LNCAP (cell line): ENCODE measurements at regions not wholly inside any gene's neighbourhood (a gene's known extent, or its start where the extent isn't known, plus 50 kb on each side); places are given as distances from the start of the nearest gene placed in this dataset.

Experiments used
- CTCF ChIP-seq: fragments of 450-650 bp; IDR thresholded peaks from 2 replicates; pipeline ENCODE4 v1.5.1; 2017; ENCODE audit warnings: mild to moderate bottlenecking

DNA sequence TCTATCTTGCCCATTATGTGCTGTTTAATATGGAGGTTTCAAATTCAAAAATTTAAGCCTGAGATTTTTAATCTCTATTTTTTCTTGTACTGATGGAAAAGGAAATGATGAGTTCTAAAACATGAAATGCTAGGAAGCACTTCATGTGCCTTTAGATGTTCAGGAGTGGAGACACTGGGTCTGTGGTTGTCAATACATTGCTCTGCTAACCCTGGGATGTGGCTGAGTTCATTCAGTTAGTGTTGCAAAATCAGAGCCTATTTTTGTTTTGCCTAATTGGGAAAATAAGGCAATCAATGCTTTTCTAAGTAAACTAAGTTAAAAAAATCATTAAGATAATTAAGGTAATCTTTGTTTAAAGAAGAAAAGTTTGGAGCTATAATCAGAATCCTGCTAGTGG lies 83.1 kb downstream of the DIPK2A start:
- no peak for TF ChIP-seq CTCF

DNA sequence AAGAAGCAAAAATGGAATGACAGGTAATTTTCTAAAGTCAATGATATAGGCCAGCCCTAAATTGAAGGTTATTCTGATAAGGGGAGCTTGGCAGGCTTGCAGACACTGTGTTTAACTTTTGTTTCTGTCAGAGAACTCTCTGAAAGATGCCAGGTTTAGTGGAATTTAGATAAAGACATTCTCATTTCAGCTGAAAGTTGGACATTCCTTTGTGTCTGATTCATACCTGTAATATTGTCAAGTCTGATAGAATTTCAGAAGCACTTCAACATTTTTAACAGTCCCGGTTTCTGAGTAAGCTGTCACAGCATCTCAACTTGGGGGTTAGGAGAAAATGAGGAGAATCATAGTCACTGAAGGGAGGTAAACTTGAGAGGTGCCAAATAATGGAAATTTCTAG lies 84.0 kb downstream of the DIPK2A start:
- no peak for TF ChIP-seq CTCF

GRCh38 chr3:144058713-144059112 lies 87.1 kb downstream of the DIPK2A start:
- TF ChIP-seq CTCF, result no peak

DNA sequence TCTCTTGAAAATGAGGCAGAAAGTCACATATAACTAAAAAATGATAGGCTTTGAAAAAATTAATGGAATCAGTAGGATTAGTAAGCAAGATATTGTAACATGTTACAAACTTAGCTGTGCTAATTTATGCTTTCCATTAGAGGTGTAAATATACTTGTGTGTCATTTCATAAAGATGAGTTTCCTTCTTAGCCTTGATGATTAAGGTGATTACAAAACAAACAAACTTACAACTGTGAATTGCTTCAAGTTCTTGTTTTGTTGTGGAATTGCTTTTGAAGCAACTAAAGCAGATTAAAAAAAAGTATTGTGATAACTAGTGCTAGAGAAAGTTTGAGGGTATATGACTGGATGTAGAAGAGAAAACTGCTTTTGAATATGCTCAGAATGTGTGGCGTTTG lies 87.9 kb downstream of the DIPK2A start:
- no peak for TF ChIP-seq CTCF

DNA sequence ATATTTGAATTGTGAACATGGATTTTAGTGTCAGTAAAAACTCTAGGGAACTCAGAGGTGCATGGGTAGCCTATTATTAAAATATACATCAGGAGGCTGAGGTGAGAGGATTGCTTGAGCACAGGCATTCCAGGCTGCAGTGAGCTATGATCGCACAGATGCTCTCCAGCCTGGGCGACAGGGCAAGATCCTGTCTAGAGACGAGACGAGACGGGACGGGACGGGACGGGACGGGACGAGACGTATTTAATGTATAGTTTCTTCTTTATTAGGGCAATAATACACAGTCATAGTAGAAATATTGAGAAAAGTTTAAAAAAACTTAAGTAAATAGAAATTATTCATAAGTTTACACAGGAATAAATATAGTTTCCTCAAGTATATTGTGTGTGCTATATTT lies 89.3 kb downstream of the DIPK2A start:
- TF ChIP-seq CTCF, result no peak

GRCh38 chr3:144063306-144063705 lies 91.7 kb downstream of the DIPK2A start:
- no peak for TF ChIP-seq CTCF

DNA sequence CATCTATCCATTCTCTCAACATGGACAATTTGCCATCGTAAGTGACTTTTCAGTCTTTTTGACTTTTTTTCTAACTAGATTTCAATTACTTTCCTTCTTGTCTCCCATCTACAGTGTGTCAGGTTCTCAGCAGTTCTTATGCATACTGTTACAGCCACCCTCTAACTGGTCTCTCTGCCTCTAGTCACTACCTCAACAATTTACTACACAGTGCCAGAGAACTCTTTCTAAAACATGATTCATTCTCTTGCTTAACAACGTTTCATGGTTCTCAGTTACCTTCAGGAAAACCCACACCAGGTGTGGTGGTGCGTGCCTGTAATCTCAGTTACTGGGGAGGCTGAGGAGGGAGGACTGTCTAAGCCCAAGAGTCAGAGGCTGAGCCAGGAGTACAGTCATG lies 95.4 kb downstream of the DIPK2A start:
- TF ChIP-seq CTCF, result no peak

- TF ChIP-seq CTCF, result no peak
These were observed 102.1 kb downstream of the DIPK2A start for GRCh38 chr3:144073698-144074097.
